ENCODE measurements at regions not wholly inside any gene's neighbourhood (a gene's known extent, or its start where the extent isn't known, plus 50 kb on each side); places are given as distances from the start of the nearest gene placed in this dataset.

DNA sequence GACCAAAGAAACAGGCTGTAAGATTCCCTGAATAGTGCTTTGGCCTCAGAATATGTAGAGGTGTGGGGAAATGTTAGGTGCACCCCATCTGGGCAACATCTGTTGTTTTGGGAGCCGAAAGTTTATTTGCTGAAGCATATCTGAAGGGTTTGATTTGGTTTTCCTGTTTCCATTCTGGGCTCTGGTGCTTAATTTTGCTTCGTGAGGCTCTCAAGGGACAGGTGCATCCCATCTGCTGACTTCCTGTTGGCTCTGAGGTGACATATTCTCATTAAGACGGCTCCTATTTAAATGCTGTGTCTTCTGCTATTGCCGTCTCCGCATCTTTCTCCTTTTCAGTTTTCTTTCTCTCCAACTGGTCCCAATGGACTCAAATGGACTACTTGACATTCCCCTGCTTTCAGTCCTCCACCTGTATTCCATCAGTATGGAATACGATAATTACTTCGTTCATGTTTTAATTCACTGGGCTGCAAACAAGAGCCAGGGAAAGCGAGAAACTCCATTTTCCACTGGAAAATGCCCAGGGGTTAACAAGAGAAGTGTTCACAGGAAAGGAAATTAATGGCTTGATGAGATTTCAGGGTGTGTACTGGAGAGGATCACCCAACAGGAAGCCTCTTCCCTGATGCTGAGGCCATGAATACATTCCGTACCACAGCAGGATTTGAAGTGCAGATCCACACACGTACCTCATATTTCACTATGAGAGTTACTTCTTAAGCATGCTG is 104.0 kb downstream of the MTX3 start:
- TF ChIP-seq, protein P1, sequence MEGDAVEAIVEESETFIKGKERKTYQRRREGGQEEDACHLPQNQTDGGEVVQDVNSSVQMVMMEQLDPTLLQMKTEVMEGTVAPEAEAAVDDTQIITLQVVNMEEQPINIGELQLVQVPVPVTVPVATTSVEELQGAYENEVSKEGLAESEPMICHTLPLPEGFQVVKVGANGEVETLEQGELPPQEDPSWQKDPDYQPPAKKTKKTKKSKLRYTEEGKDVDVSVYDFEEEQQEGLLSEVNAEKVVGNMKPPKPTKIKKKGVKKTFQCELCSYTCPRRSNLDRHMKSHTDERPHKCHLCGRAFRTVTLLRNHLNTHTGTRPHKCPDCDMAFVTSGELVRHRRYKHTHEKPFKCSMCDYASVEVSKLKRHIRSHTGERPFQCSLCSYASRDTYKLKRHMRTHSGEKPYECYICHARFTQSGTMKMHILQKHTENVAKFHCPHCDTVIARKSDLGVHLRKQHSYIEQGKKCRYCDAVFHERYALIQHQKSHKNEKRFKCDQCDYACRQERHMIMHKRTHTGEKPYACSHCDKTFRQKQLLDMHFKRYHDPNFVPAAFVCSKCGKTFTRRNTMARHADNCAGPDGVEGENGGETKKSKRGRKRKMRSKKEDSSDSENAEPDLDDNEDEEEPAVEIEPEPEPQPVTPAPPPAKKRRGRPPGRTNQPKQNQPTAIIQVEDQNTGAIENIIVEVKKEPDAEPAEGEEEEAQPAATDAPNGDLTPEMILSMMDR (IDR thresholded peaks at IDR 0.05), result no peak
- no peak for TF ChIP-seq POLR2A (IDR thresholded peaks at IDR 0.05)

Measured in esophagus squamous epithelium (tissue), 4 donors.